ENCODE measurements at regions not wholly inside any gene's neighbourhood (a gene's known extent, or its start where the extent isn't known, plus 50 kb on each side); places are given as distances from the start of the nearest gene placed in this dataset.
"Not testable (repeated sequence)": the region's sequence is repeated elsewhere in the genome, so short reads cannot be mapped to it uniquely, and the experiment has no call there.

- TF ChIP-seq CTCF (IDR thresholded peaks at IDR 0.05) = no peak
- DNase-seq (ENCODE audit: low spot score in 2 of 2) = no peak
- intact Hi-C loops (cut with DNase I) = no loop called here
Measured at GRCh38 chr3:103532986-103533385, 1098.2 kb downstream of the ZPLD1 start.

GRCh38 chr3:103554451-103554850 is 1119.6 kb downstream of the ZPLD1 start:
- no peak for DNase-seq (ENCODE audit: low spot score in 2 of 2)
- Histone ChIP-seq H3K4me3 (no peak overlapping the region), H3K27me3 (no peaks in the 10 kb centered on the region), H3K27ac (no peak overlapping the region), H3K36me3 (no peaks in the 10 kb centered on the region), H3K4me1 (no peaks in the 10 kb centered on the region), H3K9me3 (no peaks in the 10 kb centered on the region)
- intact Hi-C loops (cut with DNase I) = no loop called here
- no peak for TF ChIP-seq CTCF (IDR thresholded peaks at IDR 0.05)

More at GRCh38 chr3:103532986-103533385, 1098.2 kb downstream of the ZPLD1 start:
- no peaks in the 10 kb centered on the region for H3K36me3 ChIP-seq
- H3K27ac ChIP-seq = no peak overlapping the region
- H3K27me3 ChIP-seq = no peaks in the 10 kb centered on the region
- no peak overlapping the region for H3K4me3 ChIP-seq
- H3K9me3 ChIP-seq = no peaks in the 10 kb centered on the region
- H3K4me1 ChIP-seq = no peaks in the 10 kb centered on the region

DNA sequence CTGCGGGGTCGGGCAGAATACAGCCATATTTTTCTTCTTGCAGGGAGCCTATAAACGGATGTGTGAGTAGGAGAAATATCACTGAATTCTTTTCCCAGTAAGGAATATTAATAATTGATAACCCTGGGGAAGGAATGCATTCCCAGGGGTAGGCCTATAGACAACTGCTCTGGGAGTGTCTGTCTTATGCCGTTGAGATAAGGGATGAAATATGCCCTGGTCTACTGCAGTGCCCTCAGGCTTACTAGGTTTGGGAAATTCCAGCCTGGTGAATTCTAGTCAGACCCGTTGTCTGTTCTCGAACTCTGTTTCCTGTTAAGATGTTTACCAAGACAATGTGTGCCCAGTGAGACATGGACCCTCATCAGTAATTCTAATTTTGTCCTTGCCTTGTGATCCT is 1129.3 kb downstream of the ZPLD1 start:
- DNase-seq (ENCODE audit: low spot score in 2 of 2); H3K4me1 ChIP-seq; H3K27me3 ChIP-seq; H3K9me3 ChIP-seq; H3K4me3 ChIP-seq; intact Hi-C loops (cut with DNase I); H3K36me3 ChIP-seq; H3K27ac ChIP-seq: not testable (repeated sequence)

DNA sequence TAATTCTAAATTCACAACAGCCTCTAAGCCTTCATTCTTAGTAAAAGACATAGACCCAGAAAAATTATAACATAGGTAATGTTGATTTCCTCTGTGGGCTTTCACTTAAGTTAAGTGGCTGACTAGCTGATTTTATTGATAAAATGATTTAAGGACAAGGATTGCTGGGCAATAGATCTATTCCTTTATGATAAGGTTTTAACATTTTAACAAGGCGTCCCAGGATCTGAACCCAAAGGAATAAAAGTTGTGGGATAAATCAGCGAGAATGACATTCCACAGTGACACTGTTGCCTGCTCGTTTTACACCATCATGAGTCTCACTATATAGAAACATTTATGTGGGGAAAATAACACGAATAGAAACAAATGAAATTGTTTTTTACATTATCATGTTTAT is 1151.0 kb downstream of the ZPLD1 start:
- intact Hi-C loops (cut with DNase I) = no loop called here
- H3K27ac ChIP-seq = no peak overlapping the region
- no peaks in the 10 kb centered on the region for H3K36me3 ChIP-seq
- H3K9me3 ChIP-seq = no peaks in the 10 kb centered on the region
- H3K4me3 ChIP-seq = no peak overlapping the region
- no peaks in the 10 kb centered on the region for H3K4me1 ChIP-seq
- DNase-seq (ENCODE audit: low spot score in 2 of 2) = no peak
- no peaks in the 10 kb centered on the region for H3K27me3 ChIP-seq
- no peak for TF ChIP-seq CTCF (IDR thresholded peaks at IDR 0.05)

DNA sequence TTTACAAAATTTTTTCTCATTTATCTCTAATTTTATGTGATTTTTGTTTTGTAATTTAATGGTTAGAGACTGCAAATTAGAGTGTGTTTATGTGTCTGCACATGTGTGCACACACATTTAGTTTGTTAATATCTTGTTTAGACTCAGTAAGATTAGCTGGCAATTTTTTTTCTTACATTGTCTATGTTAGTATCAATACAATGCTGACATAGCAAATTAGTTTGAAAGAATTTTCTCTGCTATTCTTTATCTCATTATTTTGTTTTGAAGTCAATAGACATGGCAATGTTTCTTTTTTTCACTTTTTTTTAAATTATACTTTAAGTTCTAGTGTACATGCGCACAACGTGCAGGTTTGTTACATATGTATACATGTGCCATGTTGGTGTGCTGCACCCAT is 1155.0 kb downstream of the ZPLD1 start:
- H3K4me3 ChIP-seq = no peak overlapping the region
- H3K27me3 ChIP-seq = no peaks in the 10 kb centered on the region
- no peak for DNase-seq (ENCODE audit: low spot score in 2 of 2)
- H3K36me3 ChIP-seq = no peaks in the 10 kb centered on the region
- H3K4me1 ChIP-seq = no peaks in the 10 kb centered on the region
- no peak overlapping the region for H3K27ac ChIP-seq
- no peaks in the 10 kb centered on the region for H3K9me3 ChIP-seq
- intact Hi-C loops (cut with DNase I) = no loop called here
- TF ChIP-seq CTCF (IDR thresholded peaks at IDR 0.05) = no peak

DNA sequence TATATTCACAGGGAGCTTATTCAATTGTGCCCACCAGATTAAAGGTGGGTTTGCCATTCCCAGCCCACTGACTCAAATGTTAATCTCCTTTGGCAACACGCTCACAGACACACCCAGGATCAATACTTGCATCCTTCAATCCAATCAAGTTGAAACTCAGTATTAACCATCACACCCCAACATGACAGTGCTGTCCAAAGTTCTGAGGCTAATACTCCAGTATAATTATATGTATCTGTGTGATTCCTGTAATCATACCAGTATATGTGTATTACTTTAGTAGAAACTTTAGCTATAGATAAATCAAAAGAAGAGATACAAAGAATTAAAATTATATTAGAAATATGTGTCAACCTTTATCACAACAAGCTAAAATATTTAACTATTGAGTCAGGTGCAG is 1166.0 kb downstream of the ZPLD1 start:
- no peak for TF ChIP-seq CTCF (IDR thresholded peaks at IDR 0.05)
- Histone ChIP-seq H3K4me3 (no peak overlapping the region), H3K4me1 (no peaks in the 10 kb centered on the region), H3K36me3 (no peaks in the 10 kb centered on the region), H3K9me3 (no peaks in the 10 kb centered on the region), H3K27ac (no peak overlapping the region), H3K27me3 (no peaks in the 10 kb centered on the region)
- intact Hi-C loops (cut with DNase I) = no loop called here
- DNase-seq (ENCODE audit: low spot score in 2 of 2) = no peak

Data from ascending aorta (tissue), 2 donors.